ENCODE measurements at regions not wholly inside any gene's neighbourhood (a gene's known extent, or its start where the extent isn't known, plus 50 kb on each side); places are given as distances from the start of the nearest gene placed in this dataset.

GRCh38 chr7:136064081-136064480, 86.9 kb upstream of the MTPN start:
- Histone ChIP-seq H3K9me3 (ENCODE audit: control insufficient read depth, insufficient read depth, low read length) (no peaks in the 10 kb centered on the region), H3K27me3 (ENCODE audit: control insufficient read depth, insufficient read depth, low read length) (no peaks in the 10 kb centered on the region), H3K27ac (ENCODE audit: low read length) (no peak overlapping the region), H3K36me3 (ENCODE audit: control insufficient read depth, insufficient read depth, low read length) (no peaks in the 10 kb centered on the region), H3K4me3 (ENCODE audit: low read length) (no peak overlapping the region), H3K4me1 (ENCODE audit: control insufficient read depth, insufficient read depth, low read length) (no peaks in the 10 kb centered on the region)
- Mint-ChIP-seq H3K4me1 (no peaks in the 10 kb centered on the region), H3K27ac (no peak overlapping the region), H3K27me3 (ENCODE audit: low read depth in 2 of 2) (no peaks in the 10 kb centered on the region), H3K36me3 (peaks cover under 1% of the 10 kb centered on the region), H3K9me3 (no peaks in the 10 kb centered on the region), H3K4me3 (no peak overlapping the region)
- WGBS (ENCODE audit: insufficient coverage) = 80% methylated on average over 4 of the region's 4 CpGs
- DNase-seq = no peak
- intact Hi-C loops (cut with micrococcal nuclease) = no loop called here
- ATAC-seq = no peak
- TF ChIP-seq CTCF (IDR thresholded peaks at IDR 0.05) = no peak

GRCh38 chr7:136063326-136063666, 86.1 kb upstream of the MTPN start:
- WGBS (ENCODE audit: insufficient coverage) = 87% methylated on average over 2 of the region's 3 CpGs
- Mint-ChIP-seq H3K36me3 (peaks cover 6% of the 10 kb centered on the region), H3K4me3 (no peak overlapping the region), H3K9me3 (no peaks in the 10 kb centered on the region), H3K4me1 (no peaks in the 10 kb centered on the region), H3K27me3 (ENCODE audit: low read depth in 2 of 2) (no peaks in the 10 kb centered on the region), H3K27ac (no peak overlapping the region)
- DNase-seq = no peak
- no peak for ATAC-seq
- no peaks in the 10 kb centered on the region for H3K4me1 ChIP-seq (ENCODE audit: control insufficient read depth, insufficient read depth, low read length)
- H3K4me3 ChIP-seq (ENCODE audit: low read length) = no peak overlapping the region
- no peaks in the 10 kb centered on the region for H3K27me3 ChIP-seq (ENCODE audit: control insufficient read depth, insufficient read depth, low read length)
- H3K9me3 ChIP-seq (ENCODE audit: control insufficient read depth, insufficient read depth, low read length) = no peaks in the 10 kb centered on the region
- intact Hi-C loops (cut with micrococcal nuclease) = no loop called here
- no peaks in the 10 kb centered on the region for H3K36me3 ChIP-seq (ENCODE audit: control insufficient read depth, insufficient read depth, low read length)
- no peak for TF ChIP-seq CTCF (IDR thresholded peaks at IDR 0.05)
- no peak overlapping the region for H3K27ac ChIP-seq (ENCODE audit: low read length)

- Mint-ChIP-seq H3K27me3 (ENCODE audit: low read depth in 2 of 2) (no peaks in the 10 kb centered on the region), H3K4me3 (no peak overlapping the region), H3K9me3 (no peaks in the 10 kb centered on the region), H3K36me3 (peaks cover 6% of the 10 kb centered on the region), H3K27ac (no peak overlapping the region), H3K4me1 (no peaks in the 10 kb centered on the region)
- no peaks in the 10 kb centered on the region for H3K36me3 ChIP-seq (ENCODE audit: control insufficient read depth, insufficient read depth, low read length)
- WGBS (ENCODE audit: insufficient coverage) = 42% methylated on average over 4 of the region's 4 CpGs
- TF ChIP-seq CTCF (IDR thresholded peaks at IDR 0.05) = no peak
- H3K27ac ChIP-seq (ENCODE audit: low read length) = no peak overlapping the region
- intact Hi-C loops (cut with micrococcal nuclease) = no loop called here
- no peaks in the 10 kb centered on the region for H3K4me1 ChIP-seq (ENCODE audit: control insufficient read depth, insufficient read depth, low read length)
- DNase-seq (no peak), ATAC-seq (no peak)
- no peaks in the 10 kb centered on the region for H3K27me3 ChIP-seq (ENCODE audit: control insufficient read depth, insufficient read depth, low read length)
- no peaks in the 10 kb centered on the region for H3K9me3 ChIP-seq (ENCODE audit: control insufficient read depth, insufficient read depth, low read length)
- H3K4me3 ChIP-seq (ENCODE audit: low read length) = no peak overlapping the region
Observed at GRCh38 chr7:136062625-136063325, 85.6 kb upstream of the MTPN start.

- Histone ChIP-seq H3K27ac (ENCODE audit: low read length) (no peak overlapping the region), H3K27me3 (ENCODE audit: control insufficient read depth, insufficient read depth, low read length) (no peaks in the 10 kb centered on the region), H3K9me3 (ENCODE audit: control insufficient read depth, insufficient read depth, low read length) (no peaks in the 10 kb centered on the region), H3K4me3 (ENCODE audit: low read length) (no peak overlapping the region), H3K4me1 (ENCODE audit: control insufficient read depth, insufficient read depth, low read length) (no peaks in the 10 kb centered on the region), H3K36me3 (ENCODE audit: control insufficient read depth, insufficient read depth, low read length) (no peaks in the 10 kb centered on the region)
- Mint-ChIP-seq H3K36me3 (peaks cover 6% of the 10 kb centered on the region), H3K27me3 (ENCODE audit: low read depth in 2 of 2) (no peaks in the 10 kb centered on the region), H3K27ac (no peak overlapping the region), H3K4me3 (no peak overlapping the region), H3K9me3 (no peaks in the 10 kb centered on the region), H3K4me1 (peaks cover 0 to 5% of the 10 kb centered on the region in 2 donors)
- ATAC-seq = no peak
- TF ChIP-seq CTCF (IDR thresholded peaks at IDR 0.05) = no peak
- intact Hi-C loops (cut with micrococcal nuclease) = no loop called here
- 89% methylated on average over 3 of the region's 3 CpGs for WGBS (ENCODE audit: insufficient coverage)
- no peak for DNase-seq
Observed at GRCh38 chr7:136061433-136061832, 84.3 kb upstream of the MTPN start.

All from natural killer cell (primary cell).